KOPT-K1 (cell line): ENCODE measurements at regions not wholly inside any gene's neighbourhood (a gene's known extent, or its start where the extent isn't known, plus 50 kb on each side); places are given as distances from the start of the nearest gene placed in this dataset.

Source experiments
- H3K27ac ChIP-seq: fragments of 200-600 bp; sonication (generic); 2 replicates; pipeline ENCODE4 v1.5.1; 2016; ENCODE audit warnings: antibody characterized with exemption, mild to moderate bottlenecking, low read depth, low read length; ENCODE audit not compliant: poor library complexity, severe bottlenecking
- H3K36me3 ChIP-seq: fragments of 200-600 bp; sonication (generic); 2 replicates; pipeline ENCODE4 v1.5.1; 2017; ENCODE audit warnings: antibody characterized with exemption, mild to moderate bottlenecking, low read length, moderate library complexity; ENCODE audit not compliant: insufficient read depth
- H3K9me3 ChIP-seq: fragments of 200-600 bp; sonication (generic); 2 replicates; pipeline ENCODE4 v1.5.1; 2017; ENCODE audit warnings: antibody characterized with exemption, low read length, mild to moderate bottlenecking; ENCODE audit not compliant: insufficient read depth, poor library complexity, severe bottlenecking

DNA sequence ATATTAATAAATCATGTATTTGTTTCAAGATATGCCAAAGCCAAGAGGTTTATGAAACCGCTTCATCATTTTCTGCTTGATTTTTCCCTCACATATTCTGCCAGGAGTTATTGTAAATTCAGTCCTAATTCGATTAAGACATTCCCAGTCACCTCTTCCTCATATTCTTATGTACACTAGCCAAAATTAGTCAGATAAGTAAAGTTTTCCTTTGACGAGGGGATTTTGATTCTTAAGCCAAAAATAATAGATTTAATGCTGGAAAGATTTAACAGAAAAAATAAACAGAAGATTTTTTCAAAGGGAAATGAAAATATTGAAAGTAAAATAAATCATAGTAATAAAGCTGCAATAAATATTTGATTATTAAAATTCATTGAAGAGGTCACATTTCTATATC lies 51.0 kb upstream of the VEGFC start:
- Histone ChIP-seq H3K9me3 (no peaks in the 10 kb centered on the region), H3K36me3 (no peaks in the 10 kb centered on the region), H3K27ac (no peak overlapping the region)

DNA sequence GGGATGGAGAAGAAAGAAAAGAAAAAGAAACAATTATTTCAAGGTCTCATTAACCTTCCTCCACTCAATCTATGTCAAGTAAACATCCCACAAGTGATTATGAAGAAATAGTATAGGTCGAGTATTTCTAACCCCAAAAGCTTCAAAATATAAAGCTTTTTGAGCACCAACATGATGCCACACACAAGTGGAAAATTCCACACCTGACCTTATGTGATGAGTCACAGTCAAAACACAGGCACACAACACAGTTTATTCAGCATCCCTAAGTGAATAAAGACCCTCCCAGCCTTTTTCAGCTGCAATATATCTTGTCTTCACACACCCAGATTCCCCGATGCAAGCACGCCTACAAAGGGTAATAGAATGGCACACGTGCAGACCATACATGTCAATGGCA lies 51.7 kb upstream of the VEGFC start:
- Histone ChIP-seq H3K27ac (no peak overlapping the region), H3K36me3 (no peaks in the 10 kb centered on the region), H3K9me3 (no peaks in the 10 kb centered on the region)

DNA sequence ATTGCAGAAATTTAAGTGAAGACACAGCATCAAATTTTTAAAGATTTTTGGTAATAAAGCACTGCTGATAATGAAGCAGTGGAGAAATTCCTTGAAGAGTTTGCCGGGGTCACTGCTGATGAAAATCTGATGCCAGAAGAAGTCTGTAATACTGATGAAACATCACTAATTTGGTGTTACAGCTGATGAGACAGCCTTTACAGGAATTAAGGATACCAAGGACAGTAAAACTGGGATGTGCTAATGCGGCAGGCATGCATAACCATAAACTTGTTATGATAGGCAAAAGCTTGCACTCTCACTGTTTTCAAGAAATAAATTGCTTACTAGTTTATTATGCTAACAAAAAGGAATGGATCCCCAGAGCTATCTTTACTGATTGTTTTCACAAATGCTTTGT lies 52.9 kb upstream of the VEGFC start:
- Histone ChIP-seq H3K36me3 (no peaks in the 10 kb centered on the region), H3K9me3 (no peaks in the 10 kb centered on the region)

DNA sequence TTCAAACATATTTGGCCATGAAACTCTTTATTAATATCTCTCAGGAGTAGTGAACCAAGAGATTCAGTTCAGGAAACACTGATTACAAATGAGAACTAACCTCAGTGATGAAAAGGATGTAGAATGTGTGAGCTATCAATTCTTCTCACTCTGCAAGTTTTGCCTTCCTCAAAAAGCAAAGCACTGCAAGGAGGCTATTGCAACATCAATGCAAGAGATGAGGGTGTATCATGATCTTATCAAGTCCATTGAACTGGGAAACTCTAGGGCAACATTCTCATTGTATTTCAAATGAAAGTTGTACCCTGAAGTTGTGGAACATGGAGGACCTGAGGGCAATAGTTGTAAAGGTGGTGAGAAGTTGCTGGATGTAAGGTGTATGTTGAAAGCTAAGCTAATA lies 56.4 kb upstream of the VEGFC start:
- peaks cover 3% of the 10 kb centered on the region for H3K9me3 ChIP-seq
- H3K36me3 ChIP-seq: no peaks in the 10 kb centered on the region
- H3K27ac ChIP-seq: no peak overlapping the region

More for the DNA sequence above, 52.9 kb upstream of the VEGFC start:
- H3K27ac ChIP-seq: peak overlapping the region; percentile 36

DNA sequence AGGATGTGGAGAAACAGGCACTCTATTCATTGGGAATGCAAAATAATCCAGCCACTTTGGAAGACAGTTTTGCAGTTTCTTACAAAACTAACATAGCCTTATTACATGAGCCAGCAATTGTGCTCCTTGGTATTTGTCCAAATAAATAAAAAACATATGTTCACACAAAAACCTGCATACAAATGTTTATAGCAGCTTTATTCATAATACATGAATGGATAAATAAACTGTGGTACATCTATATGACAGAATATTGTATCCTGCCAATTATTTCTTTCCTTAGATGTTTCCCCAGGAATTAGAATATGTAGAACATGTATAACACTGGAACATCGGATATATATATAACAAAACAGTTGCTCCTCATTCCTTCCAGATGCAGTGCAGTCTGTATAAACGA lies 57.7 kb upstream of the VEGFC start:
- Histone ChIP-seq H3K36me3 (no peaks in the 10 kb centered on the region), H3K27ac (no peak overlapping the region), H3K9me3 (peaks cover 3% of the 10 kb centered on the region)

DNA sequence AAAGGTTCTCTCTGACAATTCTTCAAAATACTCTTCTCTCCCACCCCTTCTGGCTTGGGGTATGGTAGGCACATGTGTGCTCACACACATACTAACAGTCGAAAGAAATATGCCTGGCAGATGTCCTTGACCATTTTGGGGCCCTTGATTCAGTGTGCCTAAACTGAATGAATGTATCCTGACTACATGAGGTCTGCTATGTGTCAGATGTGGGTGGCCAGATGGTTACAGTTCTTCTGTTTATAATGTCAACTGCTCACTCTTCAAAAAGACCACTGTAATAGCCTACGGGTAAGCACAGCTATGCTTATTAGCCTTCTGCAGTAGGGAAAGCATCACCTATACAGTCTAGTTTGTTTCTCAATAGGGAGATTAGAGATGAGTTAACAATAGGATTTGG lies 63.7 kb upstream of the VEGFC start:
- Histone ChIP-seq H3K36me3 (no peaks in the 10 kb centered on the region), H3K27ac (no peak overlapping the region), H3K9me3 (peaks cover 3% of the 10 kb centered on the region)

DNA sequence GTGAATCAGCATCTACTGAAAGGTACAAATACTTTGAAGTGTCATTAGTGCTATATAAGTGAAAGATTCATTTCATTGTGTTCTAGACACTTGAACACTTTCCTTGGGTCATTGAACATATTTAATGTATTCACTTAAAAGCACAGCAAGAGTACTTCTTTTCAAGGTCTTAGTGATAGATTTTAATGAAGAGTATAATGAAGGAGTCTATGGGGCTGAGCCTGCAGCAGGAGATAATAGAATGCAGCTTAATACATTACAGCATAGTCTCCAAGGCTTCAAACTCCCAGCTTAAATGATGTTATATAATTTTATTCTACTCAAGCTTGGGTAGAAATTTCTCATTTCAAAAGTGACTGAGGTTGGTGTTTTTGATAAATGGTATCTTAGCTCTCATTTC lies 66.1 kb upstream of the VEGFC start:
- Histone ChIP-seq H3K27ac (no peak overlapping the region), H3K36me3 (no peaks in the 10 kb centered on the region), H3K9me3 (peaks cover 9% of the 10 kb centered on the region)

DNA sequence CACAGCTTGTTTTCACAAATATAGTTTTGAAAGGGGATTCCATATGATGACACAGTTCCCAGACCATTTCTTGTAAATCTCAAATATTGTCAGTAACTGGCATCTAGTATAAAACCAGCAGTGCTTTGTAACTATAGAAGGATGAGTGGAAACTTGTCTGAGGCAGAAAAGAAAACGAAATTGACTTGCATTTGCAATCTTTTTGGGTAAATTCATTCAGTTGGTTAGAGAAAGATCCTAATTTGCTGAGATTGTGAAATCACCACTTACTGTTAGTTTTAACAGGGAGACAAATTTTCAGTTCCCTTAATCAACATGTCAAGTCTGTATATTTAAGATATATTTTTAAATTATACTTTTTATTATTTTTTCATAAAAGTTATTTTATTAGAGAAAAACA lies 71.5 kb upstream of the VEGFC start:
- Histone ChIP-seq H3K9me3 (peaks cover 9% of the 10 kb centered on the region), H3K27ac (no peak overlapping the region), H3K36me3 (no peaks in the 10 kb centered on the region)

DNA sequence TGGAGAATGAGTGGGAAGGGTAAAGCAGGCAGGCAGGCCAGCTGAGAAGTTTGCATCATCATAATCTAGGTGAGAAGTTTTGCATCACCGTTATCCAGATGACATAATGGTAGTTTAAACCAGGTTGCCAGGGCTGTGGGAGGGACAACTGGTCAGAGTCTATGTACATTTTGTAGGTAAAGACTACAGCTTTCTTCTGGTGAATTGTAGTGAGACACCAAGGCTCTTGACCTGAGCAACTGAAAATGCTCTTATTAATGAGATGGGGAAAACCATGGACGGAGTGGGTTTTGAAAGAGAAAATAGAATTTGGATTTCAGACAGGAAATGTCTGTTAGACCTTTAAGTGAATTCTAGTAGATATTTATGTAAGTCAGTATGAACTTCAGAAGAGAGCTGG lies 76.0 kb upstream of the VEGFC start:
- no peak overlapping the region for H3K27ac ChIP-seq
- H3K36me3 ChIP-seq: peaks cover 5% of the 10 kb centered on the region; the same call in 1 of the 2 replicates
- H3K9me3 ChIP-seq: peaks cover 10% of the 10 kb centered on the region

DNA sequence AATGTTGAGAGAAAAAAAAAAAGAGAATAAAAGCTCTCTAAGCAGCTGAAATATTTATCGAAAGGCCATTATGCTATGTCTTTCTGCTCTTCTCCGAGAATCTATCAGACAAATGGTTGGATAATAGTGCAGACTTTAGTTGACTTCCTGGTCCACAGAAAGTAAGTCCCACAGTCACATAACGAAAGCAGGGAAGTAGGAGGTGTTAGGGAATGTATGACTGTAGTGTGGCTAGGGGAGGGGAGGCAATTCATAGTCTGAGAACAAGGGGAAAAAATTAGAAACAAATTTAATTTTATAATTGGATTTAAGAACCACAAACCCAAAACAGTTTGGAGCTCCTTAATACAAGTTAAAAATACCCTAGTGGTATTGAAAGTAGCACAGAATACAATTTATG lies 79.7 kb upstream of the VEGFC start:
- Histone ChIP-seq H3K36me3 (peaks cover 19% of the 10 kb centered on the region; the same call in 1 of the 2 replicates), H3K27ac (no peak overlapping the region), H3K9me3 (peaks cover 10% of the 10 kb centered on the region)

DNA sequence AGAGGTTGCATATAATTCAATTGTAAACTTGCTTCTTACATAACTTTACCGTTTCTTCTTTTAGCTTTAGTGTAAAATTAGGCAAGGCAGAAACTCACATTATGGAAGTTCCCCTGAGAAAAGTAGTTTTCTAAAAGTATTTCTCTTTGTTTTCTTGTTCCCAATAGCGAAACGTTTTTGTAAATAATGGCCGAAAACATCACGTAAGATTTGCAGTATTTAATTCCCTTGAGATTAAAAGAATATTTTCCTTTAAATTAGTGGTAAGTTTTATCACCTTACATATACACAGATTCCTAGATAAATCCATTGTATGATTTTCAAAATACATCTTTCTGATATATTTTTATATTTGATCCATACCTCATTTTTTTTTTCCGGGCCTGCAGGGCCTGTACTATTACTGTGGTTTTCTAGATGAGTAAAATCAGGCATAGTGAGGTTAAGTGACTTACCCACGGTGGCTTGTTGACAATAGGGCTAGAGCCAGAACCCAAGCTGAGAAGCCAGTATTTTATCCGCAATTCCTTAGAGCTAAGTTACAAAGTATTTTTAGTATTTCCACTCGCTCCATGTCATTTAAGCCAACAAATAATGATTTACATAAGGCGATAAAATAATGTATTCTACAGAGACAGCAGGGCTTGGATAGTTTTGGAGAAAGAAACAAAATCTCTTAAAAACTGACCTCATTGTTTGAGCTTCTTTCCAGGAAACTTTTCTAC lies 82.2 kb upstream of the VEGFC start:
- Histone ChIP-seq H3K36me3 (peaks cover 19% of the 10 kb centered on the region; the same call in 1 of the 2 replicates), H3K27ac (no peak overlapping the region), H3K9me3 (peaks cover 10% of the 10 kb centered on the region)

DNA sequence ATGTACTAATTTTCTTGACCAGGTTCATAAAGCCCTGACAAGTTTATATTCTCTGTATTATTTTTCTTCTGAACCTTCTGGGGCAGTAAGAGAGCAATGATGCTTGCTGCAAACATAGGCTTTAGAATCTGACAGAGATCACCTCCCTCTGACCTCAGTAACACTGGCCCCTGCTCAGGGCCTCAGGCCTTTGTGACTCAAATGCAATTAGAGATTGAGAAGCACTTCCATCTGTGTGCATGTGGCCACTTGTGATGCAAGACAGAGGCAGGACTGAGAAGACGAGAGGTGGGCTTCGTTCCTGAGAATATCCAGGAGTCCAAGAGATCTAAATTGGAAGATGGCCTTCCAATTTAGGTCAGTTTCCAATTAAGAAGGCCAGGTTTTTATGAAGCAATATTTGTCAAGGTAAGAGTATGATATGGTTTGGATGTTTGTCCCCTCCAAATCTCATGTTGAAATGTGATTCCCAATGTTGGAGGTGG lies 82.8 kb upstream of the VEGFC start:
- no peak overlapping the region for H3K27ac ChIP-seq
- H3K36me3 ChIP-seq: peaks cover 19% of the 10 kb centered on the region; the same call in 1 of the 2 replicates
- peaks cover 10% of the 10 kb centered on the region for H3K9me3 ChIP-seq

DNA sequence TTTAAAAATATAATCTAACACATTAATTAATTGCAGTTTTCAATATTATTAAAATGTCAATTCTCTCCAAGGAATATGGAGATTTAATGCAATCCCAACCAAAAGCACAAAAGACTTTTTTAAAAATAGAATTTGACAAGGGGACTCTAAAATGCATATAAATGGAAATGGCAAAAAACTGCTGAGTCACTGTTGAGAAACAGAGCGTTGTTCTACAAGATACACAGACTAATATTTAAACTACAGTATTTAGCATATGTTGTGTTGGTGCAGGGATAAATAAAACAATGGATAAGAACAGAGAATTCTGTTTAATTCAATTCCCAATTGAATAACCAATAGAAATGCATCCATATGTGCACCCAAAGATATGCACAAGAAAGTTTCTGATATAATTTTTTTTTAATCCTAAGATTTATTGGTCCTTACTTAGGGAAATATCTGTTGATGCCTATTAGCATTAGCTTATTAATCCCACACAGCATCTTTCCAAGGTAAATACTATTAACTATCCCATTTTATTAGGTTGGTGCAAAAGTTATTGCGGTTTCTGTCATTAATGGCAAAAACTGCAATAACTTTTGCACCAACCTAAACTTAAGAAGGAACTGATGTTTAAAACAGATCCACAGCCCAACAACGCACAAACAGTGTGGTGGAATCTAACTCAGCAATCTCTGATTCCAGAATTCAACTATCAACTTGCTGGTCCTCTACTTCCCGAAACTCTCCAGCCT lies 86.8 kb upstream of the VEGFC start:
- Histone ChIP-seq H3K36me3 (peaks cover 14% of the 10 kb centered on the region; the same call in 1 of the 2 replicates), H3K9me3 (no peaks in the 10 kb centered on the region), H3K27ac (no peak overlapping the region)

DNA sequence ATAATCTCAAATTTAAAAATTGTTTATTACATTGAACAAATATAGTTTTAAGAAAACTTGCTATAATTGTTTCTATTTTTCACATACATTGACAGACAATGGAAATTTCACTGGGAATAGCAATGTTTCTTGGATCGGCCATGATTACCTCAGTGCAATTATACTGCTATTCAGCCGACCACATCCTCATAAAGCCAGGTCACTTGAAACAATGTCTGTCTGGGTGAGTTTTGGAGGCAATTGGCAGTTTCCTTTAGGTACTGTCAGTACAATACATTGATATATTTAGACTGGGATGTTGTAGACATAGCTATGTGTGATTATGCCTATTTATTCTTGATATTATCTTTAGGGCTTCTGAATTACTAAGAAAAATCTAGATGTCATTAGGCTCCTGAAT lies 89.5 kb upstream of the VEGFC start:
- H3K27ac ChIP-seq: no peak overlapping the region
- H3K36me3 ChIP-seq: no peaks in the 10 kb centered on the region
- H3K9me3 ChIP-seq: no peaks in the 10 kb centered on the region

DNA sequence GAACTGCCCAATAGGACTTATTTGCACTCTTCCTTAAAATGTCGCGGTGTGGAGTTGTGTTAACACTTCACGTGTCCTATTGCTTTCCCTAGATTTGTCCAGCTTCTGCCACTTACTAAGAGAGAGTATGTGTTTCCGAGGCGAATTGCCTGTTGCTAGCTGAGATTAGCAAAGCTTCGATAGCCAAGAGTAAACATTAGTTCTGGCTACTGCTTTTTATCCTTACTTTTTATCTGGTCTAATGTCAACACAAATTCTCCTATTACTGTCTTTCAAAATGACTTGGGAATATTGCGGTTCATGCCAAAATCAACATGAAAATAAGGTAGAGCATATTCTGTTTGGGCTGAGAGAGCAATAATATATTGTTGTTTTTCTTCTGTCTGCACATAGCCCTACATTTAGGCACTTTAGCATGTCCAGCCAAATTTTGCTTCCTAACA lies 90.4 kb upstream of the VEGFC start:
- H3K27ac ChIP-seq: no peak overlapping the region
- H3K9me3 ChIP-seq: no peaks in the 10 kb centered on the region
- no peaks in the 10 kb centered on the region for H3K36me3 ChIP-seq
